SKM-1 (cell line): ENCODE measurements at regions not wholly inside any gene's neighbourhood (a gene's known extent, or its start where the extent isn't known, plus 50 kb on each side); places are given as distances from the start of the nearest gene placed in this dataset.
A peak's percentile ranks its signal among the peaks of the same experiment; 100 is the strongest.

Experiments
- DNase-seq: peaks from one replicate; lab custom pipeline; 2025; ENCODE audit not compliant: unreplicated experiment; lab: John Stamatoyannopoulos, UW

DNA sequence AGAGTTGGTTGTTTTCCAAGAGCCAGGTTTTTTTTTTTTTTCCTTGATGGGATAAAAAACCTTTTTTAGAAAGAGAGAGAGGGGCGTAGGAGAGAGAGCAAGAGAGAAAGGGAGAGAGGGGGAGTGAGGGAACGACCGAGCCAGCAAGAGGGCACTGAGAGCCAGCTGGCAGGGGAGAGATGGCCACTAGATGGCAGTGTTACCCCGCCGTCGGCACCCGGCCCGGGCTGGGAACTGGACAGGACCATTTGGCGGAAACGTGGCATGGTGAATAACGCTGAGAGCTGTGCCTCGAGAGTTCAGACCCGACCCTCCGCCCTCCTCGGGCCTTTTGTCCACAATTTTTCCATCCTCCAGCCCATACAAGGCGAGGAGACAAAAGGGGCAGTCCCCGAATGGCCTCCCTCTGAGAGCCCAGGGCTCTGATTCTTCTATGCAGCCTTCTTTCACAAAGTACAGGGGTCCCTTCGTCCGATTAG is 286.7 kb upstream of the VRK2 start:
- DNase-seq = peak; percentile 61

DNA sequence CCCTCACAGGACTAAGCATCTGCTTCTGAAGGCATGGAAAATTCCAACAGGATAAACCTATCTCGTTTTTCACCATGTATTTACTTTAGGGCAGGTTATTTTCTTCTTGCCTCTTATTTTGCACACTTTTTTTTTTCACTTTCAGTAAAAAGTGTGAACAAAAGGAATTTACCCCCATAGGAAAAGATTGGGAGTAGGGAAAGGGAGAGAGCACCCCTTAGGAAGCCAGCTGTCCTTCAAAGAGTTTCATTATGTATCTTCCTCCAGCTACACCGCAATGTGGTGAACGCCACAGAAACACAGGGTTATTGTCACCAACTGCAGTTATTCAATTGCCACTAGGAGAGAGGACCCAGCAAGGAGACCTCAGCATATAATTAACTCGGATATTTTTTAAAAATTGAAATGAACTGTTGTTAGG is 286.2 kb upstream of the VRK2 start:
- DNase-seq = no peak

DNA sequence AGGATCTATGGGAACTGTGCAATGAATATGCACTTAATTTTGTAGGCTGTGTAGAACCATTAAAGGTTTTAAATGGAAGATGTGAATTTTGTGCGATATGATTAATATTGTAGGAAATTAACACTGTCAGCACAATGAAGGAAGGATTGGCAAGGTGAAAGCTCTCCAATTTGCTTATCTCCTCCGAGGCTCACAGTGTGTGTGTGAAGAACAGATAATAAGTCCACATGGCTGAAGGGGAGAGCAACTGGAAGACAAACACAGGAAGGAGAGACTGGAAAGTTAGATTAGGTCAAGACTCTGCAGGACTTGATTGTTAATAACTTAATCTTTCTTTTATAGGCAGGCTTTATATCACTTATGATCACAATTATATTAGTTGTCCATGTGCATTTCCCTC is 269.7 kb upstream of the VRK2 start:
- DNase-seq = no peak

DNA sequence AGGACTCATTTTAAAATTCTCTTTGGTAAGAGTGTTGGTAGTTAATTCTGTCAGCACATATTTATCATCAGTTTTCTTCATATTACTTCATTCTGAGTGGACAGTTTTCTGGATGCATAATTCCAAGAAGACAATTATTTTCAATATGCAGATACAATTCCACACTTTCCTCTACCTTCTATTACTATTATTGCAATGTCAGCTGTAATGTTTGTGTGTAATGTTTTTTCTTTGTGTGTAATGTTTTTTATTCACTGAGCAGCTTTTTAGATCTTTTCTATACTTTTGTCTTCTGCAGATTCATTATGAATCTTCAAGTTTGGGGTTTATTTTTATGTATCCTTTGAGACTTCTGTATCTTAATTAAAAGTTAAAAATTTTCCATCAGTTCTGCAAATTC is 264.0 kb upstream of the VRK2 start:
- DNase-seq = no peak

DNA sequence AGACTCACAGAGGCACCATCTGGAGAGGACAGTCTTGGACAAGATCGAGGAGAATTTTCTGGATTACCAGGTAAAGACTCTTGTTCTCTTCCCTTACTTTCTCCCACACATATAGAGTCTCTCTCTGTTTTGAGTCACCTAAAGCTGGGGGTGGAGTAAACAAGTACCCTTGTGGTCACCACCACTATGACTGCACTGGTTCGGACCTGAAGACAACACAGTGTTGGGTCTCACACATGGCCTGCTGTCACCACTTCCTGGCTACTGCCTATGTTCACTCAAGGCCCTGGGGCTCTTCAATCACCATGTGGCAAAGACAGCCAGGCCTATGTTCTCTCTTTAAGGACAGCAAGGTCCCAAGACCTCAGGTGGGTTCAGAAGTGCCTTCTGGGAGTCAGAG is 253.3 kb upstream of the VRK2 start:
- no peak for DNase-seq

DNA sequence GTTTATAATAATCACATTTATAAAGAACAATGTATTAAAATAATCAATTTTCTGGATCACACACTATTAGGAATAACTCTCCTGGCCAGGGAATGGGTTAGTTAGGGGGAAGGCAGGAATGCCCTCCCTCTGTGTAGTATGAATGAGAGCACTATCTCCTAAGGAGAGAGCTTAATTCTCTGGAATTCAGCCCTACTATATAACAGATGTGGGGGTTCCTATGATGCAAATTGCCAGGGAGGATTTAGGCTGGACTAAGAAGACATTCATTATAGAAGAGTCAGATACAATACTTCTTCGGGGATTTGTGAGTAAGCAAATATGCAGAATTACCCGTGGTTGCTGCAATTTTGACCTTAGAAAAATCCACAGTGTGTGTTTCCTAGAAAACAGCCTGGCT is 250.1 kb upstream of the VRK2 start:
- no peak for DNase-seq

DNA sequence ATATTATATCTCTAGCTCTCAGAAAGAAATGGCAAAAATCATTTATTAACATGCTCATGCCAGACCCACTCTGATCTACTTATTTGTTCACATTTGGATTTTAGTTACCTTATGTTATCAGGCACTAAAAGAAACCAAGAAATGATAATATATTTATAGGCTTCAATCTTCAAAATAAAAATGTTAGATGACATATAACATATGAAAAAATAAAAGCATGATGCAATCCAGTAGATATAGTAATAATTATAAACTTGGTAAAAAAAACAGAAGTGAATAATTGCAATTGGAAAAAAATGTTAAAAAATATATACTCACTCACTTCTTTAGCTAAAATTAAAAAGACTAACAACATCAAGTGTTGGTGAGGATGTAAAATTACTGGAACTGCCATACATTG is 248.3 kb upstream of the VRK2 start:
- DNase-seq = no peak

DNA sequence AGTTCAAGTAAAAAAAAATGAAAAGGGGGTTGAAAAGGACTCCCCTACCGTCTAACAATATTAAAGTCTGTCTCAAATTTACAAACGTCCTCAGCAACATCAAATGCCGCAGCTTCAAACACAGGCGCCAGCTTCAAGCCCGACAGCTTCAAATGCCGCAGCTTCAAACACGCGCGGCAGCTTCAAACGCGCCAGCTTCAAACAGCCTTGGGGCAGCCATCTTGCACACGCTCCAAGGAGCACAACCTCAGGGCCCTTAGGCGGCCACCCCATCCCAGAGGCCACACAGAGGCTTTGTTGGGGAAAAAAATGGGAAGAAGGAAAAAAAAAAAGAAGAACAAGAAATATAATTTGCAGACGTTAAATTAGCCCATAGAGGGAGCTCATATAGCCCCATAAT is 244.4 kb upstream of the VRK2 start:
- no peak for DNase-seq

DNA sequence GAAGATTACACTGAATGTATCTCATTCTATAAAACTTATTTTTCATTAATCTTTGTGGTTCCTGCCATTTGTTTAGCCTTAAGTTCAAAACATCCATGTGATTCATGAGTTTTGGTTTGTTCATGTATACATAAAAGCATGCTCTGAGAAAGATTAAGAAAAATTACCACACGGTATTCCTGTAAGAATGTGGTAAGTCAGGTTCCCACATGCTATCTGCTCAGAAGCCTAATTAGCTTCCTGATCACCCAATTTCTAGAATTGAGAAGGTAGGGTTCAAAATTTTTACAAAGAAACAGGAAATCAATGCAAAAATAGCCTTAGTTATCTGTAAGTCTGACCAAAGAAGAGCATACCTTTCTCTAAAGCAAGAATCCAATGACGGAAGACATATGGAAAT is 241.6 kb upstream of the VRK2 start:
- DNase-seq = no peak

DNA sequence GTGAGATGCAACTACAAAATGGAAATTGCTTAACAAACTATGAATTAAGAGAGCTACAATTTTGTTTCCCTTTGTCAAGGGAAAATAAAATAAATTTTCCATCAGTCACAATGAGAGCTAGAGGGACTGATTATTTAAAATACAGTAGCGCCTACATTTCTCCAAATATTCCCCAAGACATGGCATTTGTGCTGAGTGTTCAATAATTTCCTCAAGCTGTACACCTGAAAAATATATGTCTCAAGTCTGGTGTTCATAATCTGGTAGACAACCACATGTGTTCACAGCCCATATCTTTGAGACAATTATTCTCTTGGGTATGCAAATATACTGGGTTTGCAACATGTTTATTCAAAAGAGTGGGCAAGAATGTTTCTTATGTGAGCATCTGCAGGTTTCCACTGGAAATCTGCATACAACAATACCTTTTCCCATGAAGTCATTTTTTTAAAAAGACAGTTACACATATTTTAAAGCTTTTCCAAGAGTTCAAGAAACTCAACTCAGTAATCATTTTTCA is 240.1 kb upstream of the VRK2 start:
- no peak for DNase-seq

DNA sequence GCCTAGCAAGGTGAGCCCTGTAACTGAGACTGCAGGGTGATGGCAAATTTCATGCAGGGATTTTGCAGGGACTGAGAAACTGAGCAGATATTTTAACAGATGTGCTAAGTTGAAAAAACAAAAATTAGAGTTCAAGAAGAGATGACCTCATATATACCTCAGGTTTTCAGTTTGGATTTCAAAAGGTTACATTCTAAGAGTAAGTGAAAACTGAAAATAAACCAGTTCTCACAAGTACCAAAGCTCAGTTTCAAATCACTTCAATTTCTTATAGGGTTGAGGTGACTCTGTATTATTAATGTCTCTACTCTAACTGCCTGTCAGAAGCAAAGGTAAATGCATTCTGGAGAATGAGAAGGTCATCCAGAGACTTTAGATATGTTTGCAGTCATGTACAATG is 237.4 kb upstream of the VRK2 start:
- DNase-seq = no peak

DNA sequence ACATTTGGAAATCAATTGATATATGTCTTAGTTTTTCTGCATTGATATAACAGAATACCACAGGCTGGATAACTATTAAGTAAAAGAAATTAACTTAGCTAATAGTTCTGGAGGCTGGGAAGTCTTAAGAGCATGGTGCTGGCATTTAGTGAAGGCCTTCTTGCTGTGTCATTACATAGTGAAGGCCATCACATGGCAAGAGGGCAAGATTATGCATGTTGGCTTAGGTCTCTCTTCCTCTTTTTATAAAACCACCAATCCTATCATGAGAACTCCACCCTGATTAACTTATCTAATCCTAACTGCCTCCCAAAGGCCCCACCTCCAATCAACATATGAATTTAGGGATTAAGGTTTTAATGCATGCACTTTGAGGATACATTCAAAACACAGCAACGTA is 225.5 kb upstream of the VRK2 start:
- DNase-seq = no peak

DNA sequence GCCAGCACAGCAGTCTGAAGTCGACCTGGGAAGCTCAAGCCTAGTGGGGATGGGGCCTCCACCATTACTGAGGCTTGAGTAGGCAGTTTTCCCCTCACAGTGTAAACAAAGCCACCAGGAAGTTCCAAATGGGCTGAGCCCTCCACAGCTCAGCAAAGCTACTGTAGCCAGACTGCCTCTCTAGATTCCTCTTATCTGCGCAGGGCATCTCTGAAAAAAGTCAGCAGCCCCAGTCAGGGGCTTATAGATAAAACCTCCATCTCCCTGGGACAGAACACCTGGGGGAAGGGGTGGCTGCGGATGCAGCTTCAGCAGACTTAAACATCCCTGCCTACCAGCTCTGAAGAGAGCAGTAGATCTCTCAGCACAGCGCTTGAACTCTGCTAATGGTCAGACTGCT is 218.4 kb upstream of the VRK2 start:
- DNase-seq = no peak

DNA sequence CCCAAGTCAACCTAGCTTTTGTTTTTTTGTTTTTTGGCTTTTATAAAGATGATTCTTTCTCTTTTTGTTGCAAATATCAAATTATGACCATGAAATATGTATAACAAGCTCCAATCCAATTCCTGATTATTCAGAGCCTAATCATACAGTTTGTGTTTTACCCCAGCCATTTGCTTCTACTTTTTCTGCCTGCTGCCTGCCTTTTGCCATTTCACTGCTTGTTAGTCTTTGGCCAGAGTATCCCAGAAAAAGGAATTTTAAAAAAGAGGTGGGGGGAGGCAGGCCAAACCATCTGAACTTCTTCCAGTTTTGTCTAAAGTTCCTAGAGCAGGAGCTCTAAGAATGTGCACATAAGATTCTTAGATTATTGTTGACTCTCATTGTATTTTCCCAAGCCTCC is 211.9 kb upstream of the VRK2 start:
- DNase-seq = no peak

DNA sequence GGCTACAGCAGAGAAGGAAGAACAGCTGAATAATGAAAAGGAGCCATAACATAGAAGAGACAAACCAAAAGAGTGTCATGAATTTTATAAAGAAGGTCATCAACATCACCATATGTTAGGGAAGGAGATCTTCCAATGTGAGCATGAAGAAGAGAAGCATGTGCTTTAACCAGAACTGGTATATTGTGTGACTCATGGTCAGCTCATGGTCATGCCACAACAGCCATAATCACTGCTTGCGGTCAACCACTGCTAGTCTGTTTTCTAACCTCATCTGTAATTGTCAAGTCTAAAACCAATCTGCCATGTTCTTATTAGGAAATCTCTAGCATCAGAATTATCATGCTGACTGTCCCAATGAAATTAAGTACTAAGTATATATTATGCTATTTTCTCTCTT is 204.1 kb upstream of the VRK2 start:
- DNase-seq = no peak

DNA sequence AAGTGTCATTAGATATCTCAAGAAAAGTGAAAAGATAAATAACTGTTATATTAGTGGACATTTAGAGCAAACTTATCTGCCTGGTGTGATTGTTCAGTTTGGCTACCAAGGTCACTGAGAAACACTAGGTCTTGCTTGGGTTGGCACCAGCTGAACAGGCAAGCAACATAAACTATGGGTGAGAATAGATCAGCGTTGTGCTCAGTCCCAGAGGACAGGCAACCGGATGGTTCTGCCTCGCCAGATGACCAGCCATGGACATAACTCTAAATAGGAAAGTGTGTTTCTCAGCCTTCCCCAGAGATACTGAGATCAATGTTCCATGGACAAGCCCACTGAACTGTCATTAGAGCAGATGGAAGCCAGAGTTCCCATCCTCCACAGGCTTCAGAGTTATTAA is 203.4 kb upstream of the VRK2 start:
- no peak for DNase-seq

DNA sequence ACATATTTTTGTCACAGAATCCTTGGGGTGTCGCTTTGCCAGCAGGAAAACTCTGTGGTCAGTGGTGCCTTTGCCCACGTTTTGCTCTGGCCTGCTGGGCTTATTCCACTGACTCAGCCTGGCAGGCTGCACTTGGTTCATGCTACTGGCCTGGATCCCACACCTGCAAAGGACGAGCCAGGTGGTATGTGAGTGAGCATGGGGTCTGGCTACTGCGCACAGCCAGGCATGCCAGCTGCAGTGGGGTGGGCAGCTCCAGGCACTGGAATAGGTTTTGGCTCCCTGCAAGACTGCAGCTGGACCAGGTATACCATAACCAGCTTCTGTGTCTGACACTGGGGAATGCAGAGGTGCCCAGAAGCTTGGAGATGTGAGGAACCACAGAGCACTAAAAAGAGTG is 197.9 kb upstream of the VRK2 start:
- DNase-seq = no peak

DNA sequence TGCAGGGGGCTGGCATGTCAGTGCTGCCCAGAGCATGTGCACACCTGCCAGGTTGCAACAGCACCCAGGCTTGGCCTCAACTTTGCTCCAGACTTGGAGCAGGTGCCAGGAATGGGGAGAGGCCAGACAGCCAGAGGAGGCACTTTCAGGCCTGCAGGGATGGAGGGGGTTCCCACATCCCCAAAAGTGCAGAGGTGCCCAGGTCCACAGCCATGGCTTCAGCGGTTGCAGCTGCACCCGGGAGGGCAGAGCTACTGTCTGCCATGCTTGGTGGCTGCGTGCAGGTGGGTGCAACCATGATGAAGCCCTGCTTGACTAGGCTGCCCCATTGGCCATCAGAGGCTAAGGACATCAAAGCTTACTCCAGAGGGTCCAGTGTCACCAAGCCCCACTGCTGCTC is 196.8 kb upstream of the VRK2 start:
- DNase-seq = no peak

DNA sequence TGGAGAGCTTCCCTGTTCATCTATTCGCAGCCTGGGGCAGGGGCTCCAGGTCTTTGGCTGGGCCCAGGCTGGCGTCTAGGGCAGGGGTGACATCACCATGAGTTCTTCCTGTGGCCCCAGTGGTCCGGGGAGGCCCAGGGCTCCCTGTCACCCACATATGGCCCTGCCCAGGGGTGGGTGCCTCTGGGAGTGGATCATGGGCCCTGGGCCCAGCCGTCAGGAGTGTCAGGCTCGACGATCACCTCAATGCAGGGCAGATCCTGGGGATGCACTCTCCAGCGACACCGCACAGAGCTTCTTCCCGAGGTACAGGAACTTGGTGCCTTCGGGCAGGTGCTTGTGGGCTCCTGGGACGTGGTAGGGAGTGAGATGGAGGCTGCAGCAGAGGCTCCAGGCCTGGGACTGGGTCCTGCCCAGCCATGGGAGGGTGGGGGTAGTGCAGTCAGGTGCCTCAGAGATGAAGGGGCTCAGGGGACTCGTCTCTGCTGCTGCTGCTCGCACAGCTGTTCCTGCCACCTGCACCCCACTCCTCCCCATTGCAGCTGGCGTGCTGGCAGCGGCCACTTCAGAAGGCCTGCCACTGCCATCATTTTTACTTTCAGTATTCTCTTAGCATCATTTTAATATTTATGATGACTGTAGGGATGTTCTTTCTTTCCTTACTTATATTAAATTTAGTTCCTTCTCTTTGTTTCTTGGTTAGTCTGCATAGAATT is 196.0 kb upstream of the VRK2 start:
- no peak for DNase-seq

DNA sequence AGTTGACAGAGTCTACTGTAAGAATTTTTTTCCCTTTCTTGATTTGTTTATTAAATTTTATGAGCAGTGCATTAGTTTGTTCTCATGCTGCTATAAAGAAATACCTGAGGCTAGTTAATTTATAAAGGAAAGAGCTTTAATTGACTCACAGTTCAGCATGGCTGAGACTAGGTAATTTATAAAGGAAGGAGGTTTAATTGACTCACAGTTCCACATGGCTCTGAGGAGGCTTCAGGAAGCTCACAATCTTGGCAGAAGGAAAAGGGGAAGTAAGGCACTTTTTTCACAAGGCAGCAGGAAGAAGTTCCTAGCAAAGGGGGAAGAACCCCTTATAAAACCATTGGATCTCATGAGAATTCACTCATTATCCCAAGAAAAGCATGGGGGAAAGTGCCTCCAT is 191.4 kb upstream of the VRK2 start:
- no peak for DNase-seq

DNA sequence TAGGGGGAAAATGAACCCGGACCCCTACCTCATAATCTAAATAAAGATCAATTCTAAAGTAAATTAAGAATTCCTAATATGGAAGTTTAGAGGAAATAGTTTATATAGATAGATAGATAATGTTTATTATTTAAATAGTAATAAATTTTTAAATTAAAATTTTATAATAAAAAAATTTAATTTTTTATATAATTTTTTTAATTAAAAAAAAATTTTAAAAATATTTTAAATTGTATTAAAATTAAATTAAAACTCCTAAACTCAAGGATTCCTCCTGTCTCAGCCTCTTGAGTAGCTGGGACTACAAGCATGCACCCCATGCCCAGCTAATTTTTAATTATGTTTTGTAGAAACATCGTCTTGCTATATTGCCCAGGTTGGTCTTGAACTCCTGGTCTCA is 186.9 kb upstream of the VRK2 start:
- DNase-seq = no peak

DNA sequence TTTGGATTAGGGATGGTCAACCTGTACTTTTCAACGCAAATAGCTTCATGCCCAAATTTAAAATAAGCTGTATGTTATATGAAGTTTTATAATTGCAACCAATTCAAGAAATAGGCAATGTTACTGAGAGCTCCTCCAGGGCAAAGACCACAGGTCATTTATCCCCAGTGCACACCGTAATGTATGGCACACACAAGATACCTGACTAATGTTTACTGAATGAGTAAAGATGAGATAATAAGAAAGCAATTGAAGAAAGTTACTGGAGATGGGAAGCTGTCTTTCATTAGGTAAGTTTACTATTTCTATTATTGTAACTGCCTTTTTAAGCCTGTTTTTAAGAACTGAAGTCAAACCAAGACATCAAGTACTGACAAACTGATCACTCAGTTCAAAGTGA is 184.5 kb upstream of the VRK2 start:
- DNase-seq = no peak

DNA sequence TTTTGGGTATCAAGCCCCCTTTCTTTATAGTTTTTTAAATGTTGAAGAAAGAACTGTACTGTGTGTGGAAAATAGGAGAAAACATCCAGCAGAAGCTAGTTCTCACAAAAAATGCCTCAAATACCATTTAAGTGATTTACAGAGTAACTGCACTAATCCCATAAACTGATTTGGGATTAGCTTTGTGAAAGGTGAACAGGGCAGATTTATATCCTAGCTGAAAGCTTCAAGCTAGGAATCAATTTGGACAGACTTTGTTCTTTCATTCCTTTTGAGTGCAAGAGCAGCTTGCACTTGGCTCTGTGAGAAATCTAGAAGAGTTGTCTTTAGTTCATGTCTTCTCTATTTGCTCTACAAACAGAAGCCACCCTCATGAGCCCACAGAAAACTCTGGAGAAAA is 183.9 kb upstream of the VRK2 start:
- DNase-seq = no peak
